Parathyroid adenoma (tissue), 2 donors: ENCODE measurements at regions not wholly inside any gene's neighbourhood (a gene's known extent, or its start where the extent isn't known, plus 50 kb on each side); places are given as distances from the start of the nearest gene placed in this dataset.

Source experiments
- H2AFZ ChIP-seq: fragments of 300-600 bp; sonication (generic); one replicate; pipeline ENCODE4 v1.7.0; 2017; ENCODE audit warnings: antibody characterized with exemption, mild to moderate bottlenecking
- H3K27ac ChIP-seq: fragments of 300-600 bp; sonication (generic); one replicate; pipeline ENCODE4 v1.7.0; 2017
- H3K27me3 ChIP-seq: fragments of 300-600 bp; sonication (generic); one replicate; pipeline ENCODE4 v1.7.0; 2017; ENCODE audit warnings: low read length; ENCODE audit not compliant: control insufficient read depth, insufficient read depth
- H3K36me3 ChIP-seq: fragments of 300-600 bp; sonication (generic); one replicate; pipeline ENCODE4 v1.7.0; 2017; ENCODE audit warnings: low read length; ENCODE audit not compliant: control insufficient read depth, insufficient read depth
- H3K4me1 ChIP-seq: fragments of 300-600 bp; sonication (generic); one replicate; pipeline ENCODE4 v1.7.0; 2017; ENCODE audit warnings: control low read depth
- H3K4me2 ChIP-seq: fragments of 300-600 bp; sonication (generic); one replicate; pipeline ENCODE4 v1.7.0; 2017; ENCODE audit warnings: low read length
- H3K4me3 ChIP-seq: fragments of 300-600 bp; sonication (generic); one replicate; pipeline ENCODE4 v1.7.0; 2017; ENCODE audit warnings: low read depth, low read length
- H3K79me2 ChIP-seq: fragments of 300-600 bp; sonication (generic); one replicate; pipeline ENCODE4 v1.7.0; 2017; ENCODE audit warnings: control low read depth
- H3K9ac ChIP-seq: fragments of 300-600 bp; sonication (generic); one replicate; pipeline ENCODE4 v1.7.0; 2017; ENCODE audit warnings: mild to moderate bottlenecking
- H3K9me3 ChIP-seq: fragments of 300-600 bp; sonication (generic); one replicate; pipeline ENCODE4 v1.7.0; 2017; ENCODE audit warnings: low read length; ENCODE audit not compliant: control insufficient read depth
- CTCF ChIP-seq: fragments of 300-600 bp; sonication (generic); IDR thresholded peaks from one replicate; pipeline ENCODE4 v1.7.0; 2017; ENCODE audit warnings: antibody characterized with exemption, mild to moderate bottlenecking
- donor health status: primary hyperparathyroidism.

- H3K27ac ChIP-seq: no peak overlapping the region
- H3K27me3 ChIP-seq: no peaks in the 10 kb centered on the region
- no peaks in the 10 kb centered on the region for H3K4me1 ChIP-seq
- TF ChIP-seq CTCF: no peak
- H3K9ac ChIP-seq: no peak overlapping the region
- H2AFZ ChIP-seq: no peak overlapping the region
- no peaks in the 10 kb centered on the region for H3K36me3 ChIP-seq
- H3K9me3 ChIP-seq: no peaks in the 10 kb centered on the region
- H3K79me2 ChIP-seq: no peaks in the 10 kb centered on the region
- no peak overlapping the region for H3K4me2 ChIP-seq
- no peak overlapping the region for H3K4me3 ChIP-seq
Measured at GRCh38 chr9:107759009-107759822, 269.6 kb upstream of the KLF4 start.

GRCh38 chr9:107756091-107756490 lies 266.5 kb upstream of the KLF4 start:
- Histone ChIP-seq H3K27ac (no peak overlapping the region), H3K4me3 (no peak overlapping the region), H3K4me2 (no peak overlapping the region), H3K9ac (no peak overlapping the region), H2AFZ (no peak overlapping the region), H3K9me3 (no peaks in the 10 kb centered on the region), H3K36me3 (no peaks in the 10 kb centered on the region), H3K27me3 (no peaks in the 10 kb centered on the region), H3K4me1 (no peaks in the 10 kb centered on the region), H3K79me2 (no peaks in the 10 kb centered on the region)
- TF ChIP-seq CTCF: no peak

GRCh38 chr9:107755246-107755645 lies 265.7 kb upstream of the KLF4 start:
- TF ChIP-seq CTCF: no peak
- Histone ChIP-seq H2AFZ (no peak overlapping the region), H3K9ac (no peak overlapping the region), H3K4me1 (no peaks in the 10 kb centered on the region), H3K4me3 (no peak overlapping the region), H3K36me3 (no peaks in the 10 kb centered on the region), H3K79me2 (no peaks in the 10 kb centered on the region), H3K27me3 (no peaks in the 10 kb centered on the region), H3K4me2 (no peak overlapping the region), H3K9me3 (no peaks in the 10 kb centered on the region), H3K27ac (no peak overlapping the region)

GRCh38 chr9:107751567-107752210 lies 262.1 kb upstream of the KLF4 start:
- no peak overlapping the region for H3K27ac ChIP-seq
- no peaks in the 10 kb centered on the region for H3K9me3 ChIP-seq
- H3K4me3 ChIP-seq: no peak overlapping the region
- no peaks in the 10 kb centered on the region for H3K27me3 ChIP-seq
- H3K79me2 ChIP-seq: no peaks in the 10 kb centered on the region
- H2AFZ ChIP-seq: no peak overlapping the region
- H3K4me1 ChIP-seq: no peaks in the 10 kb centered on the region
- no peaks in the 10 kb centered on the region for H3K36me3 ChIP-seq
- H3K9ac ChIP-seq: no peak overlapping the region
- TF ChIP-seq CTCF: no peak
- H3K4me2 ChIP-seq: no peak overlapping the region
